CD4-positive, alpha-beta T cell (primary cell): ENCODE measurements at regions not wholly inside any gene's neighbourhood (a gene's known extent, or its start where the extent isn't known, plus 50 kb on each side); places are given as distances from the start of the nearest gene placed in this dataset.

Source experiments
- ATAC-seq: fragments of 200-7000 bp; cut with Tn5 transposase; one replicate; pipeline ENCODE4 v1.10.0; 2022; ENCODE audit warnings: mild to moderate bottlenecking; ENCODE audit not compliant: poor library complexity
- CTCF ChIA-PET: fragments of 350-600 bp; sonication (Branson Sonifier 250); formaldehyde crosslinking; loops from one replicate; lab custom pipeline; 2021; ENCODE audit warnings: antibody characterized with exemption, inconsistent platforms; lab: Charles Lee
- POLR2A ChIA-PET: fragments of 350-600 bp; sonication (Branson Sonifier 250); formaldehyde crosslinking; loops from one replicate; lab custom pipeline; 2021; ENCODE audit warnings: antibody characterized with exemption, inconsistent platforms; lab: Charles Lee
- DNase-seq, 14 experiments: peaks; one replicate each; pipeline ENCODE4 v3.0.0-alpha.2; 2013 to 2020; ENCODE audit warnings: mixed read lengths in 2 of 14
- H3K27ac ChIP-seq, 2 donors: one replicate each; pipeline versions ENCODE4 v1.5.1 to v1.7.0; 2013; ENCODE audit warnings: low read length in 2 of 2, low read depth in 1 of 2, mild to moderate bottlenecking in 1 of 2
- H3K27me3 ChIP-seq, 2 experiments: 1 replicate in 1 of 2; 2 replicates in 1 of 2; pipeline versions ENCODE4 v1.6.1 to v1.7.0; 2013; ENCODE audit warnings: low read length in 2 of 2, control low read depth in 1 of 2, mild to moderate bottlenecking in 1 of 2, moderate library complexity in 1 of 2; ENCODE audit not compliant: insufficient read depth in 2 of 2, control insufficient read depth in 1 of 2
- H3K36me3 ChIP-seq: one replicate; pipeline ENCODE4 v1.6.1; 2013; ENCODE audit warnings: low read length, control low read depth; ENCODE audit not compliant: insufficient read depth
- H3K4me1 ChIP-seq: one replicate; pipeline ENCODE4 v1.6.1; 2013; ENCODE audit warnings: low read length, control low read depth; ENCODE audit not compliant: insufficient read depth
- H3K4me3 ChIP-seq: one replicate; pipeline ENCODE4 v1.5.1; 2013; ENCODE audit warnings: mild to moderate bottlenecking, low read length, moderate library complexity
- H3K9me3 ChIP-seq, 2 experiments: 1 replicate in 1 of 2; 2 replicates in 1 of 2; pipeline versions ENCODE4 v1.6.1 to v1.7.0; 2013; ENCODE audit warnings: low read length in 2 of 2, mild to moderate bottlenecking in 2 of 2, control low read depth in 1 of 2, moderate library complexity in 1 of 2; ENCODE audit not compliant: control insufficient read depth in 1 of 2, insufficient read depth in 1 of 2
- H3K27ac Mint-ChIP-seq: one replicate; pipeline ENCODE4 v1.8.0; 2020; ENCODE audit warnings: mixed read lengths
- H3K27me3 Mint-ChIP-seq: one replicate; pipeline ENCODE4 v1.8.0; 2021; ENCODE audit warnings: mixed read lengths
- H3K36me3 Mint-ChIP-seq: one replicate; pipeline ENCODE4 v1.8.0; 2021; ENCODE audit warnings: low read depth, mixed read lengths
- H3K4me1 Mint-ChIP-seq: one replicate; pipeline ENCODE4 v1.8.0; 2021; ENCODE audit warnings: low read depth, mixed read lengths
- H3K4me3 Mint-ChIP-seq: one replicate; pipeline ENCODE4 v1.8.0; 2020; ENCODE audit warnings: mild to moderate bottlenecking, mixed read lengths
- H3K9me3 Mint-ChIP-seq: one replicate; pipeline ENCODE4 v1.8.0; 2020; ENCODE audit warnings: mixed read lengths
- intact Hi-C, 2 experiments: fragments of 100-400 bp; cut with DNase I in 1 of 2; cut with micrococcal nuclease in 1 of 2; formaldehyde crosslinking; loops; one replicate each; pipeline versions ENCODE4 v1.15.1 to v1.9.0; 2023 to 2025; cut with DNase I, micrococcal nuclease
- TF ChIP-seq, protein P1 (sequence below): fragments of 200-600 bp; IDR thresholded peaks from one replicate; pipeline ENCODE4 v1.8.0; 2022; ENCODE audit warnings: antibody characterized with exemption, mild to moderate bottlenecking

DNA sequence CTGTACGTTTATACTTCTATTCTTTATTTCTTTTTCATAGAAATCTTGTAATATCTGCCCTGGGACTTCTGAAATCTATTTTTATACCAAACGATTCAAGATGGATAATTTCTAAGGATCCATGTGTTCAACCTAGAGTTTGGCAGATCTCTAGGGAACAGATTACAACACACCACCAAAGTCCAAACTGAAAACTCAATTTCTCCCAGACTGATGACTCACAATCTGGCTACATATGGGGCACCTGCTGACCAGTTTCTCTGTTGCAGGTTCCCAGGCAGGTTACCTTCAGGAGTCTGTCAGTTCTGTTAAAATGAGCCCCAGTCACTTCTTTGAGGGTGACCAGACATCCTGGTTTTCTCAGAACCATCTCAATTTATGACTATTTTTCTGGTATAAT lies 439.4 kb downstream of the GPATCH2 start:
- TF ChIP-seq, protein P1, sequence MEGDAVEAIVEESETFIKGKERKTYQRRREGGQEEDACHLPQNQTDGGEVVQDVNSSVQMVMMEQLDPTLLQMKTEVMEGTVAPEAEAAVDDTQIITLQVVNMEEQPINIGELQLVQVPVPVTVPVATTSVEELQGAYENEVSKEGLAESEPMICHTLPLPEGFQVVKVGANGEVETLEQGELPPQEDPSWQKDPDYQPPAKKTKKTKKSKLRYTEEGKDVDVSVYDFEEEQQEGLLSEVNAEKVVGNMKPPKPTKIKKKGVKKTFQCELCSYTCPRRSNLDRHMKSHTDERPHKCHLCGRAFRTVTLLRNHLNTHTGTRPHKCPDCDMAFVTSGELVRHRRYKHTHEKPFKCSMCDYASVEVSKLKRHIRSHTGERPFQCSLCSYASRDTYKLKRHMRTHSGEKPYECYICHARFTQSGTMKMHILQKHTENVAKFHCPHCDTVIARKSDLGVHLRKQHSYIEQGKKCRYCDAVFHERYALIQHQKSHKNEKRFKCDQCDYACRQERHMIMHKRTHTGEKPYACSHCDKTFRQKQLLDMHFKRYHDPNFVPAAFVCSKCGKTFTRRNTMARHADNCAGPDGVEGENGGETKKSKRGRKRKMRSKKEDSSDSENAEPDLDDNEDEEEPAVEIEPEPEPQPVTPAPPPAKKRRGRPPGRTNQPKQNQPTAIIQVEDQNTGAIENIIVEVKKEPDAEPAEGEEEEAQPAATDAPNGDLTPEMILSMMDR: no peak
- H3K4me3 Mint-ChIP-seq: no peak overlapping the region
- no peaks in the 10 kb centered on the region for H3K27me3 Mint-ChIP-seq
- CTCF ChIA-PET: no interaction called here
- no peak for DNase-seq
- no peak overlapping the region for H3K27ac Mint-ChIP-seq
- H3K4me3 ChIP-seq: no peak overlapping the region
- H3K4me1 ChIP-seq: no peaks in the 10 kb centered on the region
- H3K27me3 ChIP-seq: no peaks in the 10 kb centered on the region
- no peak overlapping the region for H3K27ac ChIP-seq
- POLR2A ChIA-PET: no interaction called here
- H3K36me3 Mint-ChIP-seq: no peaks in the 10 kb centered on the region
- H3K4me1 Mint-ChIP-seq: no peaks in the 10 kb centered on the region
- intact Hi-C loops: no loop called here
- H3K9me3 ChIP-seq: peaks cover 0 to 8% of the 10 kb centered on the region in 2 experiments
- H3K36me3 ChIP-seq: no peaks in the 10 kb centered on the region
- peaks cover 14% of the 10 kb centered on the region for H3K9me3 Mint-ChIP-seq
- ATAC-seq: no peak

- peaks cover 13% of the 10 kb centered on the region for H3K9me3 Mint-ChIP-seq
- no peaks in the 10 kb centered on the region for H3K36me3 ChIP-seq
- no peak for DNase-seq
- no peaks in the 10 kb centered on the region for H3K36me3 Mint-ChIP-seq
- CTCF ChIA-PET: no interaction called here
- no peaks in the 10 kb centered on the region for H3K27me3 Mint-ChIP-seq
- ATAC-seq: no peak
- no peak overlapping the region for H3K4me3 Mint-ChIP-seq
- no peaks in the 10 kb centered on the region for H3K4me1 ChIP-seq
- POLR2A ChIA-PET: no interaction called here
- no peaks in the 10 kb centered on the region for H3K4me1 Mint-ChIP-seq
- H3K9me3 ChIP-seq: peaks cover 0 to 5% of the 10 kb centered on the region in 2 experiments
- H3K27ac ChIP-seq: no peak overlapping the region
- H3K27me3 ChIP-seq: no peaks in the 10 kb centered on the region
- intact Hi-C loops: no loop called here
- TF ChIP-seq, protein P1: no peak
- H3K4me3 ChIP-seq: no peak overlapping the region
- H3K27ac Mint-ChIP-seq: no peak overlapping the region
Observed at GRCh38 chr1:217190359-217190758, 440.5 kb downstream of the GPATCH2 start.

- DNase-seq (no peak), ATAC-seq (no peak)
- Mint-ChIP-seq H3K27me3 (no peaks in the 10 kb centered on the region), H3K4me3 (no peak overlapping the region), H3K36me3 (no peaks in the 10 kb centered on the region), H3K27ac (no peak overlapping the region), H3K9me3 (peaks cover 13% of the 10 kb centered on the region), H3K4me1 (no peaks in the 10 kb centered on the region)
- intact Hi-C loops: no loop called here
- Histone ChIP-seq H3K9me3 (peaks cover 0 to 4% of the 10 kb centered on the region in 2 experiments), H3K36me3 (no peaks in the 10 kb centered on the region), H3K4me1 (no peaks in the 10 kb centered on the region), H3K27ac (no peak overlapping the region), H3K27me3 (no peaks in the 10 kb centered on the region), H3K4me3 (no peak overlapping the region)
- CTCF ChIA-PET: no interaction called here
- TF ChIP-seq, protein P1: no peak
- POLR2A ChIA-PET: no interaction called here
Observed at GRCh38 chr1:217189362-217189761, 441.5 kb downstream of the GPATCH2 start.
